ENCODE measurements at regions not wholly inside any gene's neighbourhood (a gene's known extent, or its start where the extent isn't known, plus 50 kb on each side); places are given as distances from the start of the nearest gene placed in this dataset.

GRCh38 chr11:23767576-23767975 lies 729.3 kb upstream of the LUZP2 start:
- no peak for TF ChIP-seq CTCF (IDR thresholded peaks at IDR 0.05; ENCODE audit: unreplicated experiment)
- Mint-ChIP-seq H3K9me3 (ENCODE audit: low read depth) (peaks cover 26% of the 10 kb centered on the region), H3K27ac (no peak overlapping the region)

GRCh38 chr11:23769214-23769613 lies 727.6 kb upstream of the LUZP2 start:
- DNase-seq (ENCODE audit: low spot score, unreplicated experiment), result no peak
- Mint-ChIP-seq H3K9me3 (ENCODE audit: low read depth) (peaks cover 26% of the 10 kb centered on the region), H3K27me3 (no peaks in the 10 kb centered on the region), H3K27ac (no peak overlapping the region), H3K36me3 (ENCODE audit: insufficient read depth) (no peaks in the 10 kb centered on the region), H3K4me3 (ENCODE audit: low read depth) (no peak overlapping the region), H3K4me1 (ENCODE audit: low read depth) (peaks cover 3% of the 10 kb centered on the region)
- TF ChIP-seq CTCF (IDR thresholded peaks at IDR 0.05; ENCODE audit: unreplicated experiment), result no peak

More at GRCh38 chr11:23767576-23767975, 729.3 kb upstream of the LUZP2 start:
- no peak overlapping the region for H3K4me3 Mint-ChIP-seq (ENCODE audit: low read depth)
- no peak for DNase-seq (ENCODE audit: low spot score, unreplicated experiment)
- H3K4me1 Mint-ChIP-seq (ENCODE audit: low read depth), result peaks cover 3% of the 10 kb centered on the region
- H3K36me3 Mint-ChIP-seq (ENCODE audit: insufficient read depth), result no peaks in the 10 kb centered on the region
- H3K27me3 Mint-ChIP-seq, result no peaks in the 10 kb centered on the region

DNA sequence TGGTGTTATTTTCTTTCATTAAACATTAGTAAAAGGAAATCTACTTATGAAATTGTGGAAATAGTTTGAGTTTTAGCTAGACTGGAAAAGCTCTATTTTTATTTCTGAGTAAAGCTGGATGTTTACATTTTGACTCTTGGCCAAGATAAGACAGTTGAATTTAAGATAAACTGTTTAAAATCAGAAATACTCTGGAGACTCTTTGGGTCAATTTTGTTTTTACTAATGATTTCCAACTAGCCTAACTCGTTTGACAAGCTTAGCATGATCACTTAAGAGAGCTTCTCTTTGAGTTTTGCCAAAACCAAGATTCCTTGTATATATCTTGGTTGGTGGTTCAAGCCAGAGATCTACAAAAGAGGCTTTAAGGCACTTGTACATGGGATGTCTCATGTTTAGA lies 724.8 kb upstream of the LUZP2 start:
- peaks cover 13% of the 10 kb centered on the region for H3K9me3 Mint-ChIP-seq (ENCODE audit: low read depth)
- peaks cover 3% of the 10 kb centered on the region for H3K4me1 Mint-ChIP-seq (ENCODE audit: low read depth)
- no peaks in the 10 kb centered on the region for H3K27me3 Mint-ChIP-seq
- H3K36me3 Mint-ChIP-seq (ENCODE audit: insufficient read depth), result no peaks in the 10 kb centered on the region
- no peak overlapping the region for H3K4me3 Mint-ChIP-seq (ENCODE audit: low read depth)
- DNase-seq (ENCODE audit: low spot score, unreplicated experiment), result no peak
- no peak for TF ChIP-seq CTCF (IDR thresholded peaks at IDR 0.05; ENCODE audit: unreplicated experiment)
- no peak overlapping the region for H3K27ac Mint-ChIP-seq

DNA sequence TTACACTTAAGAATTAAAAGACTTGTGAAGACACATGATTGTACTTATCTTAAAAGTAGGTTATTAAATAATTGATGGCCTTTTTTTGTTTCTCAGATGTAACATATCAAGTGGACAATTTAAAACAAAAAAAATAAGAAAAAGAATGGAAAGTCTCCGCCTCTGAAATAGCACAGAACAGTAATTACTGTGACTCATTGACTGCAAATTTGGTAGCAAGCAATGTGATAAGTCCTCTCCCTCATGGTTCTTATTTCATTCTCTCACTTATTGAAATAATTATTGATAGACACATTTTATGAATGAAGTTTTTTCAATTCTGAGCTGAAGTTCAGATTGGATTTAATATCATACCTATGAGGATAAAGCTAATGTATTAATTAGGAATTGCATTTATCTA lies 717.9 kb upstream of the LUZP2 start:
- no peaks in the 10 kb centered on the region for H3K4me1 Mint-ChIP-seq (ENCODE audit: low read depth)
- H3K9me3 Mint-ChIP-seq (ENCODE audit: low read depth), result no peaks in the 10 kb centered on the region
- H3K36me3 Mint-ChIP-seq (ENCODE audit: insufficient read depth), result no peaks in the 10 kb centered on the region
- no peak overlapping the region for H3K27ac Mint-ChIP-seq
- DNase-seq (ENCODE audit: low spot score, unreplicated experiment), result no peak
- TF ChIP-seq CTCF (IDR thresholded peaks at IDR 0.05; ENCODE audit: unreplicated experiment), result no peak
- H3K4me3 Mint-ChIP-seq (ENCODE audit: low read depth), result no peak overlapping the region
- H3K27me3 Mint-ChIP-seq, result no peaks in the 10 kb centered on the region

DNA sequence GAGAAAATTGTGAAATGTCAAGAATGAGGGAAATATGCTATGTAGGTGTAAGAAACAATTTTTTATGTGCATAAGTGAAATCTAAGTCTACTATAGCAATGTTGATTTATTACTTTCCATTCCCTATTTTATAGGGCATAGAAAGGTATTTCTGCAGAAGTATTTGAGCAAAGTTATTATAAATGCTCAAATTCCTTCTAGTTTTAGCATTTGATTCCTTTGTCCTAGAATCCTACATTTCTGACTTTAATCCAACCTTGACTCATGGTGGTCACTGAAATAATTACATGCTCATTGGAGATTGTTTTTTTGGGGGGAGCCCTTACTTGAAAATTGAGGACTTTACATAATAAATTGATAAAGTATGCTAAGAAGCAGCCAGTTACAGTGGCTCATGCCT lies 716.6 kb upstream of the LUZP2 start:
- no peaks in the 10 kb centered on the region for H3K27me3 Mint-ChIP-seq
- no peaks in the 10 kb centered on the region for H3K36me3 Mint-ChIP-seq (ENCODE audit: insufficient read depth)
- H3K9me3 Mint-ChIP-seq (ENCODE audit: low read depth), result no peaks in the 10 kb centered on the region
- no peaks in the 10 kb centered on the region for H3K4me1 Mint-ChIP-seq (ENCODE audit: low read depth)
- H3K27ac Mint-ChIP-seq, result no peak overlapping the region
- DNase-seq (ENCODE audit: low spot score, unreplicated experiment), result no peak
- H3K4me3 Mint-ChIP-seq (ENCODE audit: low read depth), result no peak overlapping the region
- TF ChIP-seq CTCF (IDR thresholded peaks at IDR 0.05; ENCODE audit: unreplicated experiment), result no peak

Data from progenitor cell of endocrine pancreas (in vitro differentiated cells).